ENCODE measurements at regions not wholly inside any gene's neighbourhood (a gene's known extent, or its start where the extent isn't known, plus 50 kb on each side); places are given as distances from the start of the nearest gene placed in this dataset.

DNA sequence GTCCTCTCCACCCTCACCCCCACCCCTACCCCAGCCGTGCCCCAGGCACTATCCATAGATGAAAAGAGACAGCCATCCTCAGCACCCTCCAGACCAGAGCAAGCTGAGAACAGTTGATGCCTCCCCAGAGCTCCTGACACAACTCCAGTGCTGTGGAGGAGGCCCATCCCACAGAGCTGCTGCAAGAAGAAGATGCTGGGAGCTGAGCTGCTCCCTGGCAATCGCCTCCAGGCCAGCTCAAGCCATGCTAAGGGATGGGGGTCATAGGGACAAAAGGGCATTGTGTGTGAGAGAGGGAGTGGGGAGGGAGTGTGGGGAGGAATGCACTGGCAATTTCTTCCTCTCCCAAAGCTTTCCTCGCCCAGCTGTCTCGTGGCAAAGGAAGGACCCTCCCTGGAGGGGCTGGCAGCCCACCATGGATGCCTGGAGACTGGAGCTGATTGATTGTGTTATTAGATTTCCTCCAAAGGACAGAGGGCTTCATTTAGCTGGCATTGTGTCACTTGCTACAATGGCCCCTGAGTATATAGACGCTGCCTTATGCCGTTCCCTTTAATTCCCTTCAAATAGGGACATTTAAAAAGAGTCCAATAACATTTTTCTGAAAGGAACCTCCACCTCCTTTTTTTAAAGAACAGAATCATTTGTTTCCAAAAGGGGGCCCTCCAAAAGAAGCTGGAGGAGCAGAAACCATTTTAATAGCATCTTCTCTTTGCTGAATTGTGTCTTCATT lies 476.4 kb downstream of the FOXO1 start:
- H3K4me3 Mint-ChIP-seq (ENCODE audit: unreplicated experiment): peak overlapping the region; percentile 11
- H3K9me3 ChIP-seq (ENCODE audit: insufficient read depth, low read depth, low read length): no peaks in the 10 kb centered on the region
- no peaks in the 10 kb centered on the region for H3K79me2 ChIP-seq (ENCODE audit: insufficient read depth, low read length)
- no peaks in the 10 kb centered on the region for H3K36me3 Mint-ChIP-seq (ENCODE audit: low read depth, unreplicated experiment)
- peak overlapping the region; percentile 97 for H3K27ac Mint-ChIP-seq (ENCODE audit: unreplicated experiment)
- H3K4me3 ChIP-seq (ENCODE audit: insufficient read depth, low read depth, low read length): no peak overlapping the region
- FAIRE-seq (no peak), DNase-seq (ENCODE audit: low read depth) (no peak)
- H3K4me1 ChIP-seq (ENCODE audit: insufficient read depth, low read length): peaks cover 30% of the 10 kb centered on the region
- peaks cover 3% of the 10 kb centered on the region for H3K9me3 Mint-ChIP-seq (ENCODE audit: unreplicated experiment)
- TF ChIP-seq, protein P1, sequence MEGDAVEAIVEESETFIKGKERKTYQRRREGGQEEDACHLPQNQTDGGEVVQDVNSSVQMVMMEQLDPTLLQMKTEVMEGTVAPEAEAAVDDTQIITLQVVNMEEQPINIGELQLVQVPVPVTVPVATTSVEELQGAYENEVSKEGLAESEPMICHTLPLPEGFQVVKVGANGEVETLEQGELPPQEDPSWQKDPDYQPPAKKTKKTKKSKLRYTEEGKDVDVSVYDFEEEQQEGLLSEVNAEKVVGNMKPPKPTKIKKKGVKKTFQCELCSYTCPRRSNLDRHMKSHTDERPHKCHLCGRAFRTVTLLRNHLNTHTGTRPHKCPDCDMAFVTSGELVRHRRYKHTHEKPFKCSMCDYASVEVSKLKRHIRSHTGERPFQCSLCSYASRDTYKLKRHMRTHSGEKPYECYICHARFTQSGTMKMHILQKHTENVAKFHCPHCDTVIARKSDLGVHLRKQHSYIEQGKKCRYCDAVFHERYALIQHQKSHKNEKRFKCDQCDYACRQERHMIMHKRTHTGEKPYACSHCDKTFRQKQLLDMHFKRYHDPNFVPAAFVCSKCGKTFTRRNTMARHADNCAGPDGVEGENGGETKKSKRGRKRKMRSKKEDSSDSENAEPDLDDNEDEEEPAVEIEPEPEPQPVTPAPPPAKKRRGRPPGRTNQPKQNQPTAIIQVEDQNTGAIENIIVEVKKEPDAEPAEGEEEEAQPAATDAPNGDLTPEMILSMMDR (IDR thresholded peaks at IDR 0.05; ENCODE audit: insufficient read depth, low read depth, low read length): no peak
- TF ChIP-seq EZH2 (IDR thresholded peaks at IDR 0.05; ENCODE audit: insufficient read depth, low read length): no peak
- peaks cover 5% of the 10 kb centered on the region for H3K27me3 Mint-ChIP-seq (ENCODE audit: low read depth, unreplicated experiment)
- H2AFZ ChIP-seq (ENCODE audit: low read depth, low read length): peak overlapping the region; percentile 38
- H3K9ac ChIP-seq (ENCODE audit: low read length): peak overlapping the region; percentile 49
- no peaks in the 10 kb centered on the region for H4K20me1 ChIP-seq (ENCODE audit: insufficient read depth, low read length)
- peak overlapping the region; percentile 67 for H3K27ac ChIP-seq (ENCODE audit: low read depth, low read length)
- H3K36me3 ChIP-seq (ENCODE audit: insufficient read depth, low read length): no peaks in the 10 kb centered on the region
- peaks cover 30% of the 10 kb centered on the region for H3K4me1 Mint-ChIP-seq (ENCODE audit: low read depth, unreplicated experiment)
- peak overlapping the region; percentile 66 for H3K4me2 ChIP-seq (ENCODE audit: low read length)
- no peaks in the 10 kb centered on the region for H3K27me3 ChIP-seq (ENCODE audit: insufficient read depth, low read length)

- Mint-ChIP-seq H3K27me3 (ENCODE audit: low read depth, unreplicated experiment) (no peaks in the 10 kb centered on the region), H3K4me3 (ENCODE audit: unreplicated experiment) (peak overlapping the region; percentile 11), H3K4me1 (ENCODE audit: low read depth, unreplicated experiment) (peaks cover 30% of the 10 kb centered on the region), H3K27ac (ENCODE audit: unreplicated experiment) (peak overlapping the region; percentile 97), H3K9me3 (ENCODE audit: unreplicated experiment) (peaks cover 3% of the 10 kb centered on the region), H3K36me3 (ENCODE audit: low read depth, unreplicated experiment) (no peaks in the 10 kb centered on the region)
- peak overlapping the region; percentile 38 for H2AFZ ChIP-seq (ENCODE audit: low read depth, low read length)
- no peak overlapping the region for H3K4me3 ChIP-seq (ENCODE audit: insufficient read depth, low read depth, low read length)
- FAIRE-seq (peak; percentile 89), DNase-seq (ENCODE audit: low read depth) (peak; percentile 86)
- no peaks in the 10 kb centered on the region for H3K27me3 ChIP-seq (ENCODE audit: insufficient read depth, low read length)
- TF ChIP-seq, protein P1 (IDR thresholded peaks at IDR 0.05; ENCODE audit: insufficient read depth, low read depth, low read length): no peak
- TF ChIP-seq EZH2 (IDR thresholded peaks at IDR 0.05; ENCODE audit: insufficient read depth, low read length): no peak
- peaks cover 30% of the 10 kb centered on the region for H3K4me1 ChIP-seq (ENCODE audit: insufficient read depth, low read length)
- H3K9me3 ChIP-seq (ENCODE audit: insufficient read depth, low read depth, low read length): no peaks in the 10 kb centered on the region
- no peaks in the 10 kb centered on the region for H3K79me2 ChIP-seq (ENCODE audit: insufficient read depth, low read length)
- peak overlapping the region; percentile 49 for H3K9ac ChIP-seq (ENCODE audit: low read length)
- H3K36me3 ChIP-seq (ENCODE audit: insufficient read depth, low read length): no peaks in the 10 kb centered on the region
- H4K20me1 ChIP-seq (ENCODE audit: insufficient read depth, low read length): no peaks in the 10 kb centered on the region
- H3K4me2 ChIP-seq (ENCODE audit: low read length): peak overlapping the region; percentile 66
- peak overlapping the region; percentile 67 for H3K27ac ChIP-seq (ENCODE audit: low read depth, low read length)
Measured at GRCh38 chr13:40190641-40191100, 475.8 kb downstream of the FOXO1 start.

All from astrocyte (in vitro differentiated cells and primary cell).